ENCODE measurements at regions not wholly inside any gene's neighbourhood (a gene's known extent, or its start where the extent isn't known, plus 50 kb on each side); places are given as distances from the start of the nearest gene placed in this dataset.
"Not testable (repeated sequence)": the region's sequence is repeated elsewhere in the genome, so short reads cannot be mapped to it uniquely, and the experiment has no call there.

GRCh38 chr21:35444391-35444790 is 395.3 kb upstream of the RUNX1 start:
- no peak for DNase-seq

DNA sequence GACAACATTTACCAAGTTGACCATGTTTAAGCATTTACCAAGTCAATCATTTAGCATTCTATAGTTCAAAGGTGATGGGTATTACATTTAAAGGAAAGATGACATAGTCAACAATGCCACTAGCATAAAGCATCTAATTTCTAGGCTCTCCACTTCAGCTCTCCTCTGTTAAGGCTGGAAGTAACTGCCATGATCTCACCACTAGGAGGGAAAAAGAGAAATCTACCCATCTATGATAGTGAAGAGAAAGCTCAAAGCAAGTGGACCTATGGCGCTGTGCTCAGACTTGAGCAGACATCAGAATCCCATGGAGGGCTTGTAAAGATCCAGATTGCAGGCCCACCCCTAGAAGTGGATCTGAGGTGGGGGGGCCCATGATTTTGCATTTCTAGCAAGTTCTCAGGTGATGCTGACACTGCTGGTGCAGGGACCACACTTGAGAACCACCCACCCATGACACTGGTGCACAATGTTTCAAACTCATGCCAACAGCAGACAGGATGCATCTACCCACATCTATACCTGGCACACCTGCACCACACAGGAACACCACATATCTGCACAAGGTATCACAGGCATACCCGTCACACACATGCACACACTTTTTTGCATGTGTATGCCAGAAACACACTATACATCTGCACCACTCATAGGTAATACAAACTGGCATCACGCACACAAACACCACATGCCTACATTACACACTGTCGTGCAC is 392.9 kb upstream of the RUNX1 start:
- DNase-seq: no peak

- DNase-seq: no peak
Observed at GRCh38 chr21:35438643-35439404, 389.7 kb upstream of the RUNX1 start.

GRCh38 chr21:35437941-35438340 is 388.8 kb upstream of the RUNX1 start:
- no peak for DNase-seq

- DNase-seq: no peak
Observed at GRCh38 chr21:35436899-35437298, 387.8 kb upstream of the RUNX1 start.

GRCh38 chr21:35432601-35433000 is 383.5 kb upstream of the RUNX1 start:
- DNase-seq: not testable (repeated sequence)

GRCh38 chr21:35430260-35430659 is 381.2 kb upstream of the RUNX1 start:
- DNase-seq: no peak

DNA sequence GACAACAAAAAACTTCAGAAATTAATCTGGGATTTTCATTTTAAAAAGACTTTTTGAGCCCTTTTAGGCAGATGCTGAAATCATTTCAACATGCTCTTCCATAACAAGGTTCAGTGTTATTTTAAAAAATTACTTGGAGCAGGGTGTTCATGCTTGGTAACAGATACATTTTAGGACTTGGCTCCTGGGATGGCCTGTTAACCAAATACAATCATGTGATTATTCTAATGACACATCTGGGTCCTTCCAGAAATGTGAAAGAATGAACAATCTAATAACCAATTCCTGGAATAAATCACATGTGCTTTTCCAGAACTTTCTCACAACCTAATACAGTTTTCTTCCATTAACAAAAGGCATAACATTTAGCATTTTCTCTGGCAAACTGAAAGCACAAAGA is 379.8 kb upstream of the RUNX1 start:
- no peak for DNase-seq

GRCh38 chr21:35428489-35428888 is 379.4 kb upstream of the RUNX1 start:
- no peak for DNase-seq

- DNase-seq: no peak
Observed at GRCh38 chr21:35428001-35428320, 378.9 kb upstream of the RUNX1 start.

DNA sequence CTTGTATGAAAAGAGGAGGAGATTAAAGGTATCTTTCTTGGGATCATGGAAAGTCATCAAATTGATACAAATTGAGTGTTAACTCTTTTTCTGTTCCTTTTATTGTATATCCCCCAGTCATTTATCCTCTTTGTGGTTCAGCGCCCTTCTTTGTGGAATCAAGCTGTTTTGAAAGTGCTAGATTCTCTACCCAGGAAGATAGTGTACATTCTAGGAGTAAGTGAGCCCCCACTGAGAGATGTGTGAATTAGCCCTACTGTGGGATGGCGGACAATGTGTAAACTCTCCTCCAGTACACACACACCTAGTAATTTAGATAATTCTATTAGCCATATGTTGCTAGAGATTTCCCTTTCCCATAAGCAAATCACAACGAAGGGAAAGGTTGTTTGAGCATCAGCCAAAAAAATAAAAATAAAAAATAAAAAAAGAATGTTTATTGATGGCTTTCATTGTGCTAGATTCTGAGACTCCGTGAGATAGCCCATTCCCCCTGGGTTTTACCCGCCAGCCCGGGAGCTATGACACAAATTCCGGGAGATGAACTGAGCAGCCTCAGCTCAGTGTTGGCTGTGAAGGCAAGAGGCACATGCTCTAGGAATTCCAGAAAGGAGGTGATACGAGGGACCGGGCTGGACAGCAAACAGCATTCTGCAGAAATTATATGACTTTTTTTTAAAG is 378.4 kb upstream of the RUNX1 start:
- DNase-seq: no peak

GRCh38 chr21:35426897-35427296 is 377.8 kb upstream of the RUNX1 start:
- no peak for DNase-seq

DNA sequence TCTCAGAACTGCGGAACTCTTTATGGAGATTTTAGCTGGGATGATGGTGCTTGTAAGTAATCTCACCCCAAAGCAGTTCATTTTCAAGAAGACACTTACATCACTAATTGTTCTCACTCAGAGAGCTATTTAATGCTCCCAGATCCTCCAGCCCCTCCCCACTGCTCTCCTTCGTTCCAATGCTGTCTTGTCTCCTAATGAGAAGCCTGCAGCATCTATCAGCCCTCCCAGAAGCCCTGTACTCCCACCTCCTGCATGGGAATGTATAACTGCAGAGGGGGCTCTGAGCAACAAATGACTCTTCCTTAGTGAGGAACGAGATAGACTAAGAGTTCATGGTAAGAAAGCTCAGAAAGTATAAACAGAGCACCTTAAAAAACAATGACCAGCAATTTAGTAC is 377.4 kb upstream of the RUNX1 start:
- DNase-seq: no peak

GRCh38 chr21:35424122-35424521 is 375.0 kb upstream of the RUNX1 start:
- no peak for DNase-seq

DNA sequence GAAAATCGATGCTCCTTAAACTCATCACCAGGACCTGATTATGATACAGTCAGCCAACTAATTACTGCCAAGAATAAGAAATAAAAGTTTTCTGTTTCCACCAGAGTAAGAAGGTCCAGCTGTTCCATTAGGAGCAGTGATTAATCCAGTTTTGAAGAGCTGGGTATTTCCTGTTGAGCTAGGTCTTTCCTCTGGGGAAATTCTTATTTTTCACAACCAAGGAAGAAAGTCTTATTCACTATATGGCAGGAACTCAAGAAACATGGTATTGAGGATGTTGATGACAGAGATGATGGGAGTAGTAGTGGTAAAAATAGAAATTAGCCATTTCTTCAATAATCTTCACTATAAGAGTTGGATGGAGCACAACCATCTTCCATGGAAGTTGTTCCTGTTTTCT is 374.6 kb upstream of the RUNX1 start:
- DNase-seq: no peak

- no peak for DNase-seq
Observed at GRCh38 chr21:35422011-35422410, 372.9 kb upstream of the RUNX1 start.

GRCh38 chr21:35421221-35421620 is 372.1 kb upstream of the RUNX1 start:
- no peak for DNase-seq

DNA sequence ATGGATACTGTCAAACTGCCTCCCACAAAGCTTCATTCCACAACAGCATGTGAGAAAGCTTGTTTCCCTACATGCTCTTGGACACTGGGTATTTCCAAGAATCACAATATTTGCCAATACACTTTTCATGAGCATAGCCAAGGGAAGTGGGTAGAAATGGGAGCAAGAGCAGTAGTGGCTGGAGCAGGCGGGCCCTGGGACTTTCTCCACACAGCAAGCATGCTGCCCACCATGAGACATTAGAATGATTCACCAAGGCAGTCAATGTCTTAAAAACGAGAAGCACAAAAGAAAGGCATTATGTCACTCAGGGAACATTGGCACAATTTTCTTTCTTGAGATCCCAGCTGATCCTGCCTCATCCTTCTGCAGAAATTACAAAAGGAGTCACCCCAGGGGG is 371.6 kb upstream of the RUNX1 start:
- no peak for DNase-seq

DNA sequence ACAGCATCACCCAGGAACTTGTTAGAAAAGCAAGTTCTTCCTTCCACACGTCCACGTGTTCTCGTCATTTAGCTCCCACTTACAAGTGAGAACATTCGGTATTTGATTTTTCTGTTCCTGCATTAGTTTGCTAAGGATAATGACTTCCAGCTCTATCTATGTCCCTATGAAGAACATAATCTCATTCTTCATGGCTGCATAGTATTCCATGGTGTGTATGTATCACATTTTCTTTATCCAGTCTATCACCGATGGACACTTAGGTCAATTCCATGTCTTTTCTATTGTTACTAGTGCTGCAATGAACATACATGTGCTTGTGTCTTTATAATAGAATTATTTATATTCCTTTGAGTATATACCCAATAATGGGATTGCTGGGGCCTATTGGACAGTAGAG is 368.7 kb upstream of the RUNX1 start:
- DNase-seq: no peak

GRCh38 chr21:35416866-35417489 is 367.9 kb upstream of the RUNX1 start:
- no peak for DNase-seq

DNA sequence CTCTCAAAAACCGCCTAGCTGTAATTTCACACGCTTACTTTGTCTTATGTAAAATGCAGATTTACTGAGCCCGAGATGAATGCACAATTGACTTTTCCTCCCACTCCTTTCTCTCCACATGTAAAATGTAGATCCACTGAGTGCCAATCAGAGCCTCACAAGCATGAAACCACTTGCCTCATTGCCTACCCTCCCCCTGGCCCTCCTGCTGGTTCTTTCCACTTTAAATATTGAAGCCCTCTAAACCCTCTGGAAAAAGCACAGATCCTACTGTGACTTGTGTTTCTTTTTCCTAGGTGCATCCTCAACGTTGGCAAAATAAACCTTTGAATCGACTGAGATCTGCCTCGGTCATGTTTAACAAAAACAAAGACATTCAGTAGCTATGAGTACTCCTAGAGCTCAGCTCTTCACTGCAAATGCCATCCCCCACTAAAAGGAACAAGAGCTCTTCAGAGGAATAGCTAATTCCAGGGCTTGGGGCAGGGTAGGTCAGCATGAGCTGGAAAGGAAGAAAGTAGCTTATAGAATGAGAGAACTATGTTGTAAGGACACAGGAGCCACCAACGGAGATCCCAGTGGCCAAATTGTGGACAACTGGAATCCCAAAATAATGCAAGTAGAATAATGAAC is 365.5 kb upstream of the RUNX1 start:
- peak; percentile 35 for DNase-seq

DNA sequence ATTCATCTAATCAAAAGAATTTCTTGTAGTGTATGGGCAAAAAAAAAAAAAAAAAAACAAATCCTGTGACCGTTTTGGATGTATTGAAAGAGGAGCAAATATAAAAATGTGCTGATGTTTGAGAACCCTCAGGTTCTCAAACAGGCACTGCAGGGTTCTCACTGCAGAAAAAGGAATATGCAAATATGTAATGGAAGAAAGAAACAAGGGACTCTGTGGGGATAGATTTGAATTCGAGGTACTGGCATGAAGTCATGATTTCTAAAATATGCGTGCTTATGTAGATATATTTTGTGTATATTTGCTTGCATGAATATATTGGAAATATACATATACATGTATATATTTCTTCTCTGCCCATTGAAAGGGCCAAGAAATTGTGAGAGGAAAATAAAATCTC is 365.0 kb upstream of the RUNX1 start:
- DNase-seq: no peak

- no peak for DNase-seq
Observed at GRCh38 chr21:35412231-35412630, 363.1 kb upstream of the RUNX1 start.
